ENCODE measurements at regions not wholly inside any gene's neighbourhood (a gene's known extent, or its start where the extent isn't known, plus 50 kb on each side); places are given as distances from the start of the nearest gene placed in this dataset.

DNA sequence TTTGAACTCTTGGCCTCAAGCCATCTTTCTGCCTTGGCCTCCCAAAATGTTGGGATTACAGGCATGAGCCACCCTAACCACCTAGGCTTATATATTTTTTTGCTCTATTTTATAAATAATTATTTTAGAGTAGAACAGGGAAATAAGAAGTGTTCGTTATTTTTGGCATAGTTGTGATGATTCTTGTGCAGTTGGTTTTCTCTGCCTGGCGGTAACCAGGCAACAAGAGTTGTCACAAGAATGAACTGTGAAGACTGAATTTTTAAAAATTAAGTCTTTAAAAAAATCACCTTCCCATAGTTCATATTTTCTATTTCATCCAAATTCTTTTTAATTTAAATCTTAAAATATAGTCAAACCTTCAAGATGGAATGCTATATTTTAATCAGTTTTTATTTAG lies 310.2 kb downstream of the ARL6IP6 start:
- TF ChIP-seq, protein P1, sequence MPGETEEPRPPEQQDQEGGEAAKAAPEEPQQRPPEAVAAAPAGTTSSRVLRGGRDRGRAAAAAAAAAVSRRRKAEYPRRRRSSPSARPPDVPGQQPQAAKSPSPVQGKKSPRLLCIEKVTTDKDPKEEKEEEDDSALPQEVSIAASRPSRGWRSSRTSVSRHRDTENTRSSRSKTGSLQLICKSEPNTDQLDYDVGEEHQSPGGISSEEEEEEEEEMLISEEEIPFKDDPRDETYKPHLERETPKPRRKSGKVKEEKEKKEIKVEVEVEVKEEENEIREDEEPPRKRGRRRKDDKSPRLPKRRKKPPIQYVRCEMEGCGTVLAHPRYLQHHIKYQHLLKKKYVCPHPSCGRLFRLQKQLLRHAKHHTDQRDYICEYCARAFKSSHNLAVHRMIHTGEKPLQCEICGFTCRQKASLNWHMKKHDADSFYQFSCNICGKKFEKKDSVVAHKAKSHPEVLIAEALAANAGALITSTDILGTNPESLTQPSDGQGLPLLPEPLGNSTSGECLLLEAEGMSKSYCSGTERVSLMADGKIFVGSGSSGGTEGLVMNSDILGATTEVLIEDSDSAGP (CRISPR knock-in tag; IDR thresholded peaks at IDR 0.05; ENCODE audit: borderline replicate concordance): no peak
- TF ChIP-seq PHF20 (CRISPR knock-in tag; IDR thresholded peaks at IDR 0.05) (no peak), KAT2B (IDR thresholded peaks at IDR 0.05; ENCODE audit: borderline replicate concordance, low read depth, low read length) (no peak), ZNF30 (CRISPR knock-in tag; IDR thresholded peaks at IDR 0.05) (no peak), SETDB1 (CRISPR knock-in tag; IDR thresholded peaks at IDR 0.05; ENCODE audit: borderline replicate concordance) (no peak), TCF12 (IDR thresholded peaks at IDR 0.05) (no peak), TCF12 (CRISPR knock-in tag; IDR thresholded peaks at IDR 0.05) (no peak)
- TF ChIP-seq, protein P2, sequence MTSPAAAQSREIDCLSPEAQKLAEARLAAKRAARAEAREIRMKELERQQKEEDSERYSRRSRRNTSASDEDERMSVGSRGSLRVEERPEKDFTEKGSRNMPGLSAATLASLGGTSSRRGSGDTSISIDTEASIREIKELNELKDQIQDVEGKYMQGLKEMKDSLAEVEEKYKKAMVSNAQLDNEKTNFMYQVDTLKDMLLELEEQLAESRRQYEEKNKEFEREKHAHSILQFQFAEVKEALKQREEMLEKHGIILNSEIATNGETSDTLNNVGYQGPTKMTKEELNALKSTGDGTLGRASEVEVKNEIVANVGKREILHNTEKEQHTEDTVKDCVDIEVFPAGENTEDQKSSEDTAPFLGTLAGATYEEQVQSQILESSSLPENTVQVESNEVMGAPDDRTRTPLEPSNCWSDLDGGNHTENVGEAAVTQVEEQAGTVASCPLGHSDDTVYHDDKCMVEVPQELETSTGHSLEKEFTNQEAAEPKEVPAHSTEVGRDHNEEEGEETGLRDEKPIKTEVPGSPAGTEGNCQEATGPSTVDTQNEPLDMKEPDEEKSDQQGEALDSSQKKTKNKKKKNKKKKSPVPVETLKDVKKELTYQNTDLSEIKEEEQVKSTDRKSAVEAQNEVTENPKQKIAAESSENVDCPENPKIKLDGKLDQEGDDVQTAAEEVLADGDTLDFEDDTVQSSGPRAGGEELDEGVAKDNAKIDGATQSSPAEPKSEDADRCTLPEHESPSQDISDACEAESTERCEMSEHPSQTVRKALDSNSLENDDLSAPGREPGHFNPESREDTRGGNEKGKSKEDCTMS (CRISPR knock-in tag; conservative IDR thresholded peaks at IDR 0.05): no peak
- TF ChIP-seq, protein P3, sequence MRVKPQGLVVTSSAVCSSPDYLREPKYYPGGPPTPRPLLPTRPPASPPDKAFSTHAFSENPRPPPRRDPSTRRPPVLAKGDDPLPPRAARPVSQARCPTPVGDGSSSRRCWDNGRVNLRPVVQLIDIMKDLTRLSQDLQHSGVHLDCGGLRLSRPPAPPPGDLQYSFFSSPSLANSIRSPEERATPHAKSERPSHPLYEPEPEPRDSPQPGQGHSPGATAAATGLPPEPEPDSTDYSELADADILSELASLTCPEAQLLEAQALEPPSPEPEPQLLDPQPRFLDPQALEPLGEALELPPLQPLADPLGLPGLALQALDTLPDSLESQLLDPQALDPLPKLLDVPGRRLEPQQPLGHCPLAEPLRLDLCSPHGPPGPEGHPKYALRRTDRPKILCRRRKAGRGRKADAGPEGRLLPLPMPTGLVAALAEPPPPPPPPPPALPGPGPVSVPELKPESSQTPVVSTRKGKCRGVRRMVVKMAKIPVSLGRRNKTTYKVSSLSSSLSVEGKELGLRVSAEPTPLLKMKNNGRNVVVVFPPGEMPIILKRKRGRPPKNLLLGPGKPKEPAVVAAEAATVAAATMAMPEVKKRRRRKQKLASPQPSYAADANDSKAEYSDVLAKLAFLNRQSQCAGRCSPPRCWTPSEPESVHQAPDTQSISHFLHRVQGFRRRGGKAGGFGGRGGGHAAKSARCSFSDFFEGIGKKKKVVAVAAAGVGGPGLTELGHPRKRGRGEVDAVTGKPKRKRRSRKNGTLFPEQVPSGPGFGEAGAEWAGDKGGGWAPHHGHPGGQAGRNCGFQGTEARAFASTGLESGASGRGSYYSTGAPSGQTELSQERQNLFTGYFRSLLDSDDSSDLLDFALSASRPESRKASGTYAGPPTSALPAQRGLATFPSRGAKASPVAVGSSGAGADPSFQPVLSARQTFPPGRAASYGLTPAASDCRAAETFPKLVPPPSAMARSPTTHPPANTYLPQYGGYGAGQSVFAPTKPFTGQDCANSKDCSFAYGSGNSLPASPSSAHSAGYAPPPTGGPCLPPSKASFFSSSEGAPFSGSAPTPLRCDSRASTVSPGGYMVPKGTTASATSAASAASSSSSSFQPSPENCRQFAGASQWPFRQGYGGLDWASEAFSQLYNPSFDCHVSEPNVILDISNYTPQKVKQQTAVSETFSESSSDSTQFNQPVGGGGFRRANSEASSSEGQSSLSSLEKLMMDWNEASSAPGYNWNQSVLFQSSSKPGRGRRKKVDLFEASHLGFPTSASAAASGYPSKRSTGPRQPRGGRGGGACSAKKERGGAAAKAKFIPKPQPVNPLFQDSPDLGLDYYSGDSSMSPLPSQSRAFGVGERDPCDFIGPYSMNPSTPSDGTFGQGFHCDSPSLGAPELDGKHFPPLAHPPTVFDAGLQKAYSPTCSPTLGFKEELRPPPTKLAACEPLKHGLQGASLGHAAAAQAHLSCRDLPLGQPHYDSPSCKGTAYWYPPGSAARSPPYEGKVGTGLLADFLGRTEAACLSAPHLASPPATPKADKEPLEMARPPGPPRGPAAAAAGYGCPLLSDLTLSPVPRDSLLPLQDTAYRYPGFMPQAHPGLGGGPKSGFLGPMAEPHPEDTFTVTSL (CRISPR knock-in tag; IDR thresholded peaks at IDR 0.05; ENCODE audit: borderline replicate concordance): no peak
- Histone ChIP-seq H3K27ac (ENCODE audit: extremely low read length, insufficient read depth, low read length) (no peak overlapping the region), H4K20me1 (ENCODE audit: insufficient read depth, low read length) (no peaks in the 10 kb centered on the region), H3K4me3 (replicated peaks in 1 of 3; ENCODE audit: insufficient read depth in 1 of 3, low read depth in 2 of 3, low read length in 3 of 3) (no peak overlapping the region), H3K9ac (ENCODE audit: insufficient read depth, low read depth, low read length) (no peak overlapping the region), H3K4me1 (ENCODE audit: insufficient read depth, low read length) (no peaks in the 10 kb centered on the region), H3K27me3 (ENCODE audit: control insufficient read depth in 1 of 2, insufficient read depth in 2 of 2, low read length in 2 of 2) (no peaks in the 10 kb centered on the region), H2AFZ (ENCODE audit: low read length) (no peak overlapping the region), H3K36me3 (replicated peaks in 1 of 2; ENCODE audit: control insufficient read depth in 1 of 2, insufficient read depth in 2 of 2, low read length in 2 of 2) (no peaks in the 10 kb centered on the region), H3K79me2 (ENCODE audit: insufficient read depth, low read length) (no peaks in the 10 kb centered on the region), H3K9me3 (ENCODE audit: low read length) (no peaks in the 10 kb centered on the region), H3K4me2 (ENCODE audit: low read depth, low read length) (no peak overlapping the region)
- intact Hi-C loops (cut with micrococcal nuclease; ENCODE audit: unreplicated experiment): no loop called here
- CTCF ChIA-PET (ENCODE audit: low intra/inter-chr PET ratio, low total read pairs): no interaction called here
- POLR2A ChIA-PET: no interaction called here
- no TSS peak for BruUV-seq (replicated peaks)
- no peak for FAIRE-seq
- no peak for DNase-seq (ENCODE audit: low spot score)
- no peak for ATAC-seq
- whole genome bisulfite sequencing (ENCODE audit: low lambda C conversion rate): 13% methylated on average over 2 of the region's 2 CpGs
- in situ Hi-C loops (cut with HindIII; ENCODE audit: extremely low pct_ligation_motif_present, low pct_unique_long_range_greater_than_20kb): no loop called here

Data from HepG2 (cell line).